Spleen (tissue), 3 donors: ENCODE measurements at regions not wholly inside any gene's neighbourhood (a gene's known extent, or its start where the extent isn't known, plus 50 kb on each side); places are given as distances from the start of the nearest gene placed in this dataset.

Experiments used
- POLR2A ChIP-seq, 3 donors: fragments of 450-650 bp; IDR thresholded peaks; one replicate each; pipeline ENCODE4 v1.5.1; 2017; ENCODE audit warnings: antibody characterized with exemption in 3 of 3, mild to moderate bottlenecking in 1 of 3
- POLR2AphosphoS5 ChIP-seq, 3 donors: sonication (generic); formaldehyde crosslinking; IDR thresholded peaks; one replicate each; pipeline ENCODE4 v1.5.1; 2017; ENCODE audit warnings: antibody characterized with exemption in 3 of 3

- no peak for TF ChIP-seq POLR2A (IDR thresholded peaks at IDR 0.05)
- TF ChIP-seq POLR2AphosphoS5 (IDR thresholded peaks at IDR 0.05) = no peak
Measured at GRCh38 chr5:74032617-74033016, 406.6 kb downstream of the ARHGEF28 start.
